Lower leg skin (tissue), 3 donors: ENCODE measurements at regions not wholly inside any gene's neighbourhood (a gene's known extent, or its start where the extent isn't known, plus 50 kb on each side); places are given as distances from the start of the nearest gene placed in this dataset.

ENCODE experiments used
- CTCF ChIP-seq, 3 donors: fragments of 450-650 bp; IDR thresholded peaks; one replicate each; pipeline ENCODE4 v1.5.1; 2016; ENCODE audit warnings: antibody characterized with exemption in 3 of 3, mild to moderate bottlenecking in 3 of 3, moderate library complexity in 2 of 3
- POLR2A ChIP-seq, 2 donors: fragments of 450-650 bp; IDR thresholded peaks; one replicate each; pipeline ENCODE4 v1.6.1; 2016 to 2017; ENCODE audit warnings: antibody characterized with exemption in 2 of 2, mild to moderate bottlenecking in 1 of 2, moderate library complexity in 1 of 2

GRCh38 chr19:5253406-5254110, 87.1 kb downstream of the PTPRS start:
- no peak for TF ChIP-seq CTCF (IDR thresholded peaks at IDR 0.05)
- no peak for TF ChIP-seq POLR2A (IDR thresholded peaks at IDR 0.05)
